A549 (cell line): ENCODE measurements at regions not wholly inside any gene's neighbourhood (a gene's known extent, or its start where the extent isn't known, plus 50 kb on each side); places are given as distances from the start of the nearest gene placed in this dataset.

Source experiments
- ATAC-seq, 2 experiments: fragments of 200-7000 bp in 1 of 2; fragments of >200 bp in 1 of 2; cut with Nextera tagmentation in 1 of 2; cut with Tn5 transposase in 1 of 2; 3 replicates each; pipeline versions ENCODE4 v1.8.0 to v1.9.1; 2018 to 2020; ENCODE audit warnings: mild to moderate bottlenecking in 1 of 2, moderate library complexity in 1 of 2
- CTCF ChIA-PET: fragments of 300-600 bp; sonication (Branson Sonifier 250); formaldehyde crosslinking; extraction: SDS; loops from one replicate; lab custom pipeline; 2021; ENCODE audit warnings: antibody characterized with exemption, inconsistent platforms; lab: Yijun Ruan, JAX
- POLR2A ChIA-PET: fragments of 350-600 bp; formaldehyde crosslinking; extraction: SDS; loops from one replicate; lab custom pipeline; 2021; ENCODE audit warnings: antibody characterized with exemption, inconsistent platforms; lab: Yijun Ruan, JAX
- DNase-seq, 2 experiments: peaks; one replicate each; pipeline versions ENCODE4 v3.0.0 to v3.0.0-alpha.2; 2011 to 2016; ENCODE audit warnings: low read depth in 1 of 2, low spot score in 1 of 2
- FAIRE-seq: peaks from 2 replicates; lab custom pipeline; 2011; peaks lifted over from hg19 to GRCh38; lab: Jason Lieb, UNC
- H3K27ac ChIP-seq, 2 experiments: fragments of >200 bp; sonication (Bioruptor Twin); formaldehyde crosslinking; 3 replicates each; pipeline ENCODE4 v1.5.1; 2016 to 2017
- H3K4me1 ChIP-seq: fragments of >200 bp; sonication (Bioruptor Twin); formaldehyde crosslinking; 3 replicates; pipeline ENCODE4 v1.6.1; 2016
- H3K4me2 ChIP-seq: fragments of >200 bp; sonication (Bioruptor Twin); formaldehyde crosslinking; 3 replicates; pipeline ENCODE4 v1.6.1; 2016
- H3K4me3 ChIP-seq: fragments of >200 bp; sonication (Bioruptor Twin); formaldehyde crosslinking; 3 replicates; pipeline ENCODE4 v1.5.1; 2016
- H3K9me3 ChIP-seq: fragments of >200 bp; sonication (Bioruptor Twin); formaldehyde crosslinking; 3 replicates; pipeline ENCODE4 v1.6.1; 2016
- ATOH8 ChIP-seq: fragments of 250-450 bp; sonication (Bioruptor Pico); IDR thresholded peaks from 2 replicates; pipeline ENCODE4 v1.5.0; 2020; ENCODE audit warnings: low read depth, mild to moderate bottlenecking, moderate library complexity
- CBX2 ChIP-seq: fragments of 200-600 bp; sonication (generic); IDR thresholded peaks from 2 replicates; pipeline ENCODE4 v1.6.1; 2016; ENCODE audit warnings: low read depth, mild to moderate bottlenecking, borderline replicate concordance
- CBX8 ChIP-seq: fragments of 200-600 bp; sonication (generic); IDR thresholded peaks from 2 replicates; pipeline ENCODE4 v1.6.1; 2016
- CHD4 ChIP-seq: fragments of 200-600 bp; sonication (generic); IDR thresholded peaks from 2 replicates; pipeline ENCODE4 v1.6.1; 2016; ENCODE audit warnings: antibody characterized with exemption, mild to moderate bottlenecking, borderline replicate concordance
- EHF ChIP-seq: fragments of 250-450 bp; sonication (Bioruptor Pico); IDR thresholded peaks from 2 replicates; pipeline ENCODE4 v1.5.0; 2020; ENCODE audit warnings: mild to moderate bottlenecking
- ELK1 ChIP-seq: fragments of 150-350 bp; IDR thresholded peaks from 2 replicates; pipeline ENCODE4 v1.6.1; 2014; ENCODE audit warnings: low read depth, mild to moderate bottlenecking, low read length
- EP300 ChIP-seq, 2 experiments: fragments of >200 bp; sonication (Bioruptor Twin); formaldehyde crosslinking; IDR thresholded peaks; 2 replicates in 1 of 2; 3 replicates in 1 of 2; pipeline ENCODE4 v1.6.1; 2016 to 2017
- FOSB ChIP-seq: fragments of 250-450 bp; sonication (Bioruptor Pico); IDR thresholded peaks from 2 replicates; pipeline ENCODE4 v1.5.0; 2020; ENCODE audit warnings: mild to moderate bottlenecking, moderate library complexity
- FOSL2 ChIP-seq, 2 experiments: fragments of 450-650 bp in 1 of 2; fragments of >200 bp in 1 of 2; sonication (Bioruptor Twin) in 1 of 2; formaldehyde crosslinking; IDR thresholded peaks; 2 replicates each; pipeline versions ENCODE4 v1.5.0 to v1.6.1; 2016 to 2020; ENCODE audit warnings: mild to moderate bottlenecking in 1 of 2, moderate library complexity in 1 of 2
- GATA3 ChIP-seq: IDR thresholded peaks from 2 replicates; pipeline ENCODE4 v1.6.1; 2012; ENCODE audit warnings: borderline replicate concordance
- HOXB5 ChIP-seq: fragments of 250-450 bp; sonication (Bioruptor Pico); IDR thresholded peaks from 2 replicates; pipeline ENCODE4 v1.5.0; 2020; ENCODE audit warnings: mild to moderate bottlenecking, moderate library complexity
- KDM1A ChIP-seq: fragments of 200-600 bp; sonication (generic); IDR thresholded peaks from 2 replicates; pipeline ENCODE4 v1.6.1; 2016; ENCODE audit warnings: low read depth, mild to moderate bottlenecking
- KDM5A ChIP-seq: fragments of 200-600 bp; sonication (generic); IDR thresholded peaks from 2 replicates; pipeline ENCODE4 v1.6.1; 2016; ENCODE audit warnings: antibody characterized with exemption, mild to moderate bottlenecking
- MAZ ChIP-seq: fragments of 150-350 bp; IDR thresholded peaks from 2 replicates; pipeline ENCODE4 v1.6.1; 2014; ENCODE audit warnings: antibody characterized with exemption, low read depth, low read length, borderline replicate concordance
- NR3C1 ChIP-seq: fragments of >200 bp; sonication (Bioruptor Twin); formaldehyde crosslinking; IDR thresholded peaks from 3 replicates; pipeline ENCODE4 v1.6.1; 2017
- POLR2AphosphoS2 ChIP-seq: conservative IDR thresholded peaks from 2 replicates; pipeline ENCODE4 v1.6.1; 2012; ENCODE audit warnings: low read length, improper control_type of control experiment, inconsistent platforms
- RARB ChIP-seq: fragments of 250-450 bp; sonication (Bioruptor Pico); IDR thresholded peaks from 2 replicates; pipeline ENCODE4 v1.8.0; 2021; ENCODE audit warnings: mild to moderate bottlenecking, moderate library complexity
- RNF2 ChIP-seq: fragments of 200-600 bp; sonication (generic); IDR thresholded peaks from 2 replicates; pipeline ENCODE4 v1.6.1; 2016; ENCODE audit warnings: low read depth, mild to moderate bottlenecking, antibody characterized with exemption, moderate library complexity, borderline replicate concordance
- SMC3 ChIP-seq: fragments of >200 bp; sonication (Bioruptor Twin); formaldehyde crosslinking; IDR thresholded peaks from 3 replicates; pipeline ENCODE4 v1.6.1; 2018; ENCODE audit warnings: inconsistent platforms
- SREBF2 ChIP-seq: fragments of 450-650 bp; IDR thresholded peaks from 2 replicates; pipeline ENCODE4 v1.6.1; 2014; ENCODE audit warnings: mild to moderate bottlenecking, moderate library complexity
- TP53 ChIP-seq: fragments of 250-450 bp; sonication (Bioruptor Pico); IDR thresholded peaks from 2 replicates; pipeline ENCODE4 v1.5.0; 2021; ENCODE audit warnings: mild to moderate bottlenecking, moderate library complexity
- USF2 ChIP-seq: fragments of 450-650 bp; IDR thresholded peaks from 2 replicates; pipeline ENCODE4 v1.6.1; 2014; ENCODE audit warnings: antibody characterized with exemption
- ZSCAN20 ChIP-seq: fragments of 250-450 bp; sonication (Bioruptor Pico); IDR thresholded peaks from 2 replicates; pipeline ENCODE4 v1.8.0; 2022; ENCODE audit warnings: mild to moderate bottlenecking, moderate library complexity
- WGBS: methylation state at CpG from one replicate; pipeline ENCODE4 v1.1.6; 2017; ENCODE audit errors: missing lambda C conversion rate; 5-methylcytosine and 5-hydroxymethylcytosine counted together
- TF ChIP-seq, protein P1 (sequence below): IDR thresholded peaks from 2 replicates; pipeline ENCODE4 v1.6.1; 2012
- TF ChIP-seq, protein P2 (sequence below): fragments of >200 bp; sonication (Bioruptor Twin); formaldehyde crosslinking; IDR thresholded peaks from 2 replicates; pipeline ENCODE4 v1.6.1; 2016
- TF ChIP-seq, protein P3 (sequence below): fragments of >200 bp; sonication (Bioruptor Twin); formaldehyde crosslinking; IDR thresholded peaks from 3 replicates; pipeline ENCODE4 v1.5.1; 2016
- TF ChIP-seq, protein P4 (sequence below): IDR thresholded peaks from 2 replicates; pipeline ENCODE4 v1.6.1; 2012

DNA sequence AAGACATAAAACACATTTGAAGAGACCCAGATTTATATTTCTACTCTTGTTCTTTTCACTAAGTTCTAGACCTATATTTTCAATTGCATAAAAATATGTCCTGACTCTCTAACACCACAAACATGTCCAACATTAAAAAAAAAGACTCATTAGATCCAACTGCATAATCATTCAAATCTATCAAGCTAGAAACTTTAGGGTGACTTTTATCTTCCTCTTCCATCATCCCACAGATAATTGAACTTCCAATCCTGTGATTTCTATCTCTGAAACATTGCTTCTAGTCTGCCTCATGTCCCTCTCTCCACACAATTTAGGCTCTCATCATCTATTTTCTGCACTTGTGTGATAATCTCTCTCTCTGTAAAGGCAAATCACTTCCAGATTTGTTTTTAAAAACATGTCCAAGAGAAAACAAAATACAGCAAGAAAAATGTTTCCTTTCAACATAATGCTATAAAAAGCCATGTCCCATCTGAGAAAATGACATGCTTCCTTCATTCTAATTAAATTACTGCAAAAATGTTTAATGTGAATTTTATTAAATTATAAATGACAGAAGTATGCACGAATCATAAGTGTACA is 615.9 kb downstream of the RNF144B start:
- CTCF ChIA-PET = no interaction called here
- no peak overlapping the region for H3K4me3 ChIP-seq
- H3K4me1 ChIP-seq = no peaks in the 10 kb centered on the region
- no peak overlapping the region for H3K4me2 ChIP-seq
- WGBS = 0% methylated on average over 1 of the region's 1 CpG
- TF ChIP-seq USF2 (no peak), CHD4 (no peak), CBX8 (no peak), HOXB5 (CRISPR knock-in tag) (no peak), FOSB (CRISPR knock-in tag) (no peak), KDM5A (no peak), RARB (CRISPR knock-in tag) (no peak), FOSL2 (IDR thresholded peaks at IDR 0.05) (no peak), FOSL2 (CRISPR knock-in tag; IDR thresholded peaks at IDR 0.05) (no peak), NR3C1 (no peak), POLR2AphosphoS2 (no peak), ATOH8 (no peak), MAZ (no peak), ZSCAN20 (no peak), SREBF2 (no peak)
- TF ChIP-seq, protein P1, sequence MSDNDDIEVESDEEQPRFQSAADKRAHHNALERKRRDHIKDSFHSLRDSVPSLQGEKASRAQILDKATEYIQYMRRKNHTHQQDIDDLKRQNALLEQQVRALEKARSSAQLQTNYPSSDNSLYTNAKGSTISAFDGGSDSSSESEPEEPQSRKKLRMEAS = no peak
- TF ChIP-seq, protein P2, sequence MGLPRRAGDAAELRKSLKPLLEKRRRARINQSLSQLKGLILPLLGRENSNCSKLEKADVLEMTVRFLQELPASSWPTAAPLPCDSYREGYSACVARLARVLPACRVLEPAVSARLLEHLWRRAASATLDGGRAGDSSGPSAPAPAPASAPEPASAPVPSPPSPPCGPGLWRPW = no peak
- TF ChIP-seq, protein P3, sequence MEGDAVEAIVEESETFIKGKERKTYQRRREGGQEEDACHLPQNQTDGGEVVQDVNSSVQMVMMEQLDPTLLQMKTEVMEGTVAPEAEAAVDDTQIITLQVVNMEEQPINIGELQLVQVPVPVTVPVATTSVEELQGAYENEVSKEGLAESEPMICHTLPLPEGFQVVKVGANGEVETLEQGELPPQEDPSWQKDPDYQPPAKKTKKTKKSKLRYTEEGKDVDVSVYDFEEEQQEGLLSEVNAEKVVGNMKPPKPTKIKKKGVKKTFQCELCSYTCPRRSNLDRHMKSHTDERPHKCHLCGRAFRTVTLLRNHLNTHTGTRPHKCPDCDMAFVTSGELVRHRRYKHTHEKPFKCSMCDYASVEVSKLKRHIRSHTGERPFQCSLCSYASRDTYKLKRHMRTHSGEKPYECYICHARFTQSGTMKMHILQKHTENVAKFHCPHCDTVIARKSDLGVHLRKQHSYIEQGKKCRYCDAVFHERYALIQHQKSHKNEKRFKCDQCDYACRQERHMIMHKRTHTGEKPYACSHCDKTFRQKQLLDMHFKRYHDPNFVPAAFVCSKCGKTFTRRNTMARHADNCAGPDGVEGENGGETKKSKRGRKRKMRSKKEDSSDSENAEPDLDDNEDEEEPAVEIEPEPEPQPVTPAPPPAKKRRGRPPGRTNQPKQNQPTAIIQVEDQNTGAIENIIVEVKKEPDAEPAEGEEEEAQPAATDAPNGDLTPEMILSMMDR = no peak
- TF ChIP-seq, protein P4, sequence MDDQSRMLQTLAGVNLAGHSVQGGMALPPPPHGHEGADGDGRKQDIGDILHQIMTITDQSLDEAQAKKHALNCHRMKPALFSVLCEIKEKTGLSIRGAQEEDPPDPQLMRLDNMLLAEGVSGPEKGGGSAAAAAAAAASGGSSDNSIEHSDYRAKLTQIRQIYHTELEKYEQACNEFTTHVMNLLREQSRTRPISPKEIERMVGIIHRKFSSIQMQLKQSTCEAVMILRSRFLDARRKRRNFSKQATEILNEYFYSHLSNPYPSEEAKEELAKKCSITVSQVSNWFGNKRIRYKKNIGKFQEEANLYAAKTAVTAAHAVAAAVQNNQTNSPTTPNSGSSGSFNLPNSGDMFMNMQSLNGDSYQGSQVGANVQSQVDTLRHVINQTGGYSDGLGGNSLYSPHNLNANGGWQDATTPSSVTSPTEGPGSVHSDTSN = no peak
- TF ChIP-seq, all 56 proteins: peak for 0
- POLR2A ChIA-PET = no interaction called here
- DNase-seq = no peak
- Histone ChIP-seq H3K27ac (no peak overlapping the region), H3K9me3 (no peaks in the 10 kb centered on the region)
- ATAC-seq = no peak
- FAIRE-seq = no peak

GRCh38 chr6:19004176-19004575 is 617.0 kb downstream of the RNF144B start:
- no peaks in the 10 kb centered on the region for H3K4me1 ChIP-seq
- no peak for FAIRE-seq
- H3K4me3 ChIP-seq = no peak overlapping the region
- ATAC-seq = no peak
- no peak overlapping the region for H3K4me2 ChIP-seq
- no peak overlapping the region for H3K27ac ChIP-seq
- DNase-seq = no peak
- ChIA-PET POLR2A (no interaction called here), CTCF (no interaction called here)
- 11% methylated on average over 4 of the region's 4 CpGs for WGBS
- H3K9me3 ChIP-seq = no peaks in the 10 kb centered on the region
- TF ChIP-seq, protein P1 = no peak
- no peak for TF ChIP-seq GATA3
- no peak for TF ChIP-seq ZSCAN20
- TF ChIP-seq CBX2 = no peak
- TF ChIP-seq RNF2 = no peak
- TF ChIP-seq SMC3 = no peak
- TF ChIP-seq KDM1A = no peak
- no peak for TF ChIP-seq ELK1
- TF ChIP-seq TP53 (CRISPR knock-in tag) = no peak
- TF ChIP-seq EHF (CRISPR knock-in tag) = no peak
- no peak for TF ChIP-seq POLR2AphosphoS2
- no peak for TF ChIP-seq EP300 (IDR thresholded peaks at IDR 0.05)
- TF ChIP-seq CBX8 = no peak
